ENCODE measurements at regions not wholly inside any gene's neighbourhood (a gene's known extent, or its start where the extent isn't known, plus 50 kb on each side); places are given as distances from the start of the nearest gene placed in this dataset.
"Not testable (repeated sequence)": the region's sequence is repeated elsewhere in the genome, so short reads cannot be mapped to it uniquely, and the experiment has no call there.

- H3K27me3 ChIP-seq (ENCODE audit: control insufficient read depth, insufficient read depth, low read length), result no peaks in the 10 kb centered on the region
- H3K4me3 ChIP-seq (ENCODE audit: low read length), result no peak overlapping the region
- no peak overlapping the region for H3K9ac ChIP-seq (ENCODE audit: low read length)
- H3K27ac ChIP-seq (ENCODE audit: low read length), result no peak overlapping the region
- no peaks in the 10 kb centered on the region for H3K9me3 ChIP-seq (ENCODE audit: control insufficient read depth, low read depth, low read length)
- no peaks in the 10 kb centered on the region for H3K4me1 ChIP-seq (ENCODE audit: control insufficient read depth, low read depth, low read length)
- no peaks in the 10 kb centered on the region for H3K36me3 ChIP-seq (ENCODE audit: control insufficient read depth, low read depth, low read length)
Measured at GRCh38 chr6:1215023-1215422, 96.9 kb upstream of the FOXQ1 start.

GRCh38 chr6:1212919-1213318 is 99.0 kb upstream of the FOXQ1 start:
- Histone ChIP-seq H3K36me3 (ENCODE audit: control insufficient read depth, low read depth, low read length) (no peaks in the 10 kb centered on the region), H3K27me3 (ENCODE audit: control insufficient read depth, insufficient read depth, low read length) (no peaks in the 10 kb centered on the region)

GRCh38 chr6:1212138-1212537 is 99.8 kb upstream of the FOXQ1 start:
- H3K36me3 ChIP-seq (ENCODE audit: control insufficient read depth, low read depth, low read length); H3K9me3 ChIP-seq (ENCODE audit: control insufficient read depth, low read depth, low read length); H3K27ac ChIP-seq (ENCODE audit: low read length); H3K27me3 ChIP-seq (ENCODE audit: control insufficient read depth, insufficient read depth, low read length); H3K4me3 ChIP-seq (ENCODE audit: low read length); H3K4me1 ChIP-seq (ENCODE audit: control insufficient read depth, low read depth, low read length); H3K9ac ChIP-seq (ENCODE audit: low read length): not testable (repeated sequence)

More at GRCh38 chr6:1212919-1213318, 99.0 kb upstream of the FOXQ1 start:
- Histone ChIP-seq H3K4me1 (ENCODE audit: control insufficient read depth, low read depth, low read length) (no peaks in the 10 kb centered on the region), H3K4me3 (ENCODE audit: low read length) (no peak overlapping the region), H3K9ac (ENCODE audit: low read length) (no peak overlapping the region), H3K27ac (ENCODE audit: low read length) (no peak overlapping the region), H3K9me3 (ENCODE audit: control insufficient read depth, low read depth, low read length) (no peaks in the 10 kb centered on the region)

GRCh38 chr6:1210631-1211030 is 101.3 kb upstream of the FOXQ1 start:
- not testable (repeated sequence) for H3K9ac ChIP-seq (ENCODE audit: low read length); H3K27me3 ChIP-seq (ENCODE audit: control insufficient read depth, insufficient read depth, low read length); H3K27ac ChIP-seq (ENCODE audit: low read length); H3K4me3 ChIP-seq (ENCODE audit: low read length); H3K9me3 ChIP-seq (ENCODE audit: control insufficient read depth, low read depth, low read length); H3K4me1 ChIP-seq (ENCODE audit: control insufficient read depth, low read depth, low read length); H3K36me3 ChIP-seq (ENCODE audit: control insufficient read depth, low read depth, low read length)

- Histone ChIP-seq H3K36me3 (ENCODE audit: control insufficient read depth, low read depth, low read length) (no peaks in the 10 kb centered on the region), H3K4me1 (ENCODE audit: control insufficient read depth, low read depth, low read length) (no peaks in the 10 kb centered on the region), H3K9ac (ENCODE audit: low read length) (no peak overlapping the region), H3K4me3 (ENCODE audit: low read length) (no peak overlapping the region), H3K27ac (ENCODE audit: low read length) (no peak overlapping the region), H3K9me3 (ENCODE audit: control insufficient read depth, low read depth, low read length) (no peaks in the 10 kb centered on the region), H3K27me3 (ENCODE audit: control insufficient read depth, insufficient read depth, low read length) (no peaks in the 10 kb centered on the region)
Measured at GRCh38 chr6:1208876-1209275, 103.0 kb upstream of the FOXQ1 start.

- H3K27me3 ChIP-seq (ENCODE audit: control insufficient read depth, insufficient read depth, low read length), result no peaks in the 10 kb centered on the region
- H3K9ac ChIP-seq (ENCODE audit: low read length), result no peak overlapping the region
- H3K36me3 ChIP-seq (ENCODE audit: control insufficient read depth, low read depth, low read length), result no peaks in the 10 kb centered on the region
- no peak overlapping the region for H3K4me3 ChIP-seq (ENCODE audit: low read length)
- H3K27ac ChIP-seq (ENCODE audit: low read length), result no peak overlapping the region
- peaks cover 8% of the 10 kb centered on the region for H3K4me1 ChIP-seq (ENCODE audit: control insufficient read depth, low read depth, low read length)
- H3K9me3 ChIP-seq (ENCODE audit: control insufficient read depth, low read depth, low read length), result no peaks in the 10 kb centered on the region
Measured at GRCh38 chr6:1203546-1203945, 108.4 kb upstream of the FOXQ1 start.

- Histone ChIP-seq H3K36me3 (ENCODE audit: control insufficient read depth, low read depth, low read length) (no peaks in the 10 kb centered on the region), H3K27ac (ENCODE audit: low read length) (no peak overlapping the region), H3K9ac (ENCODE audit: low read length) (no peak overlapping the region), H3K27me3 (ENCODE audit: control insufficient read depth, insufficient read depth, low read length) (no peaks in the 10 kb centered on the region), H3K4me3 (ENCODE audit: low read length) (no peak overlapping the region), H3K9me3 (ENCODE audit: control insufficient read depth, low read depth, low read length) (no peaks in the 10 kb centered on the region), H3K4me1 (ENCODE audit: control insufficient read depth, low read depth, low read length) (peaks cover 15% of the 10 kb centered on the region)
Measured at GRCh38 chr6:1202201-1202600, 109.7 kb upstream of the FOXQ1 start.

- no peak overlapping the region for H3K9ac ChIP-seq (ENCODE audit: low read length)
- H3K27ac ChIP-seq (ENCODE audit: low read length), result no peak overlapping the region
- H3K36me3 ChIP-seq (ENCODE audit: control insufficient read depth, low read depth, low read length), result no peaks in the 10 kb centered on the region
- peaks cover 15% of the 10 kb centered on the region for H3K4me1 ChIP-seq (ENCODE audit: control insufficient read depth, low read depth, low read length)
- H3K9me3 ChIP-seq (ENCODE audit: control insufficient read depth, low read depth, low read length), result no peaks in the 10 kb centered on the region
- H3K4me3 ChIP-seq (ENCODE audit: low read length), result no peak overlapping the region
- no peaks in the 10 kb centered on the region for H3K27me3 ChIP-seq (ENCODE audit: control insufficient read depth, insufficient read depth, low read length)
Measured at GRCh38 chr6:1201547-1202200, 110.2 kb upstream of the FOXQ1 start.

GRCh38 chr6:1200409-1201101 is 111.3 kb upstream of the FOXQ1 start:
- no peak overlapping the region for H3K27ac ChIP-seq (ENCODE audit: low read length)
- H3K4me3 ChIP-seq (ENCODE audit: low read length), result no peak overlapping the region
- H3K9me3 ChIP-seq (ENCODE audit: control insufficient read depth, low read depth, low read length), result peaks cover 6% of the 10 kb centered on the region
- no peaks in the 10 kb centered on the region for H3K36me3 ChIP-seq (ENCODE audit: control insufficient read depth, low read depth, low read length)
- peaks cover 15% of the 10 kb centered on the region for H3K4me1 ChIP-seq (ENCODE audit: control insufficient read depth, low read depth, low read length)
- no peak overlapping the region for H3K9ac ChIP-seq (ENCODE audit: low read length)
- H3K27me3 ChIP-seq (ENCODE audit: control insufficient read depth, insufficient read depth, low read length), result no peaks in the 10 kb centered on the region

- Histone ChIP-seq H3K9me3 (ENCODE audit: control insufficient read depth, low read depth, low read length) (peaks cover 6% of the 10 kb centered on the region), H3K27ac (ENCODE audit: low read length) (no peak overlapping the region), H3K9ac (ENCODE audit: low read length) (no peak overlapping the region), H3K4me3 (ENCODE audit: low read length) (no peak overlapping the region), H3K4me1 (ENCODE audit: control insufficient read depth, low read depth, low read length) (peaks cover 15% of the 10 kb centered on the region), H3K36me3 (ENCODE audit: control insufficient read depth, low read depth, low read length) (no peaks in the 10 kb centered on the region), H3K27me3 (ENCODE audit: control insufficient read depth, insufficient read depth, low read length) (no peaks in the 10 kb centered on the region)
Measured at GRCh38 chr6:1200081-1200408, 111.9 kb upstream of the FOXQ1 start.

GRCh38 chr6:1197309-1197708 is 114.6 kb upstream of the FOXQ1 start:
- H3K4me1 ChIP-seq (ENCODE audit: control insufficient read depth, low read depth, low read length), result peaks cover 12% of the 10 kb centered on the region
- no peaks in the 10 kb centered on the region for H3K27me3 ChIP-seq (ENCODE audit: control insufficient read depth, insufficient read depth, low read length)
- H3K9ac ChIP-seq (ENCODE audit: low read length), result no peak overlapping the region
- peaks cover 6% of the 10 kb centered on the region for H3K9me3 ChIP-seq (ENCODE audit: control insufficient read depth, low read depth, low read length)
- H3K4me3 ChIP-seq (ENCODE audit: low read length), result no peak overlapping the region
- H3K27ac ChIP-seq (ENCODE audit: low read length), result no peak overlapping the region
- no peaks in the 10 kb centered on the region for H3K36me3 ChIP-seq (ENCODE audit: control insufficient read depth, low read depth, low read length)

- Histone ChIP-seq H3K27ac (ENCODE audit: low read length) (no peak overlapping the region), H3K4me3 (ENCODE audit: low read length) (no peak overlapping the region), H3K27me3 (ENCODE audit: control insufficient read depth, insufficient read depth, low read length) (no peaks in the 10 kb centered on the region), H3K36me3 (ENCODE audit: control insufficient read depth, low read depth, low read length) (no peaks in the 10 kb centered on the region), H3K9ac (ENCODE audit: low read length) (no peak overlapping the region), H3K4me1 (ENCODE audit: control insufficient read depth, low read depth, low read length) (no peaks in the 10 kb centered on the region), H3K9me3 (ENCODE audit: control insufficient read depth, low read depth, low read length) (peaks cover 6% of the 10 kb centered on the region)
Measured at GRCh38 chr6:1191141-1191630, 120.7 kb upstream of the FOXQ1 start.

All from iPS-18a (cell line).